GM18868 (cell line): ENCODE measurements at regions not wholly inside any gene's neighbourhood (a gene's known extent, or its start where the extent isn't known, plus 50 kb on each side); places are given as distances from the start of the nearest gene placed in this dataset.
"Not testable (repeated sequence)": the region's sequence is repeated elsewhere in the genome, so short reads cannot be mapped to it uniquely, and the experiment has no call there.

Experiments used
- ATAC-seq: cut with Tn5 transposase; IDR thresholded peaks from one replicate; pipeline ENCODE4 v1.9.1; 2021; ENCODE audit warnings: mild to moderate bottlenecking, moderate library complexity; ENCODE audit not compliant: unreplicated experiment

- no peak for ATAC-seq
These were observed 65.5 kb upstream of the OSMR start for GRCh38 chr5:38780316-38780715.

DNA sequence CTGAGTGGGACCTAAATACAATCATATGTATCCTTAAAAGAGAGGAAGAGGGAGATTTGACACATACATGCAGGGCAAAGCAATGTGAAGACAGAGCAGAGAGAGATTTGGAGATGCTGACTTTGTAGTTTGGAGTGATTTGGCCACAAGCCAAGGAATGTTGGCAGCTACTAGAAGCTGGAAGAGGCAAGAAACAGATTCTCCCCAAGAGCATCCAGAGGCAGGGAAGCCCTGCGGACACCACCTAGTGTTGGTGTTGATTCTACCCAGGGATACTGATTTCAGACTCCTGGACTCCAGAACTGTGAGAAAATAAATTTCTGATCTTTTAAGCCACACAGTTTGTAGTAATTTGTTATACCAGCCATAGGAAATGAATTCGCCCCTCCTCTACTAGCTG lies 64.9 kb upstream of the OSMR start:
- ATAC-seq: no peak

DNA sequence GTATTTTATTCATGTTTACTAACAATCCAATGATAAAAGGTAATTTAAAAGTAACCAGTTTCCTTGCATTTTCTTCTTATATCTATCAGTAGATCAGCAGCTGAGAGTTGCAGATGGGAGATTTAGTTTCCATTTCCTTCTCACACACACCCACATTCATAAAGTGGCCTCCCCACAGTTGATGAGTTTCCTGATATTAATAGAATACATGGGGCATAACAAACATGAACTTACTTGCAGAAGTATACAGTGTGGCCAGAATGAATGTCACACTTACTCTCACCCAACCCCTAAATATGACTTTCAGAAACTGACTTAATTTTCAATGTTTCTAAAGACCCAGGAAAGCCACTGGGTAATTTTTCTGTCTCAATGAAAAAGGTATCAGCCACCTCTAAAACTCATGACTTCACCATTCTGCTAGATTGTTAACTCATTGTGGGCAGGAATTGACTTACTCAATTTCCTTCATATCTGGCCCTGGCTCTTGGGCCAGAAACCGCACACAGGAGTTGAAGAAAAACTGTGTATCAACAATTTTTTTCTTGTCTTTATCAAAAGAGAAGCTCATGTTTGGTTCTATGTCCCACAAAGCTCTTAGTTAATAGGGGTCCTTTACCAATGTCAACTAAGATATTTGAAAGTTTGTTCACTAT lies 63.5 kb upstream of the OSMR start:
- no peak for ATAC-seq

GRCh38 chr5:38783011-38783561 lies 62.7 kb upstream of the OSMR start:
- ATAC-seq: no peak

DNA sequence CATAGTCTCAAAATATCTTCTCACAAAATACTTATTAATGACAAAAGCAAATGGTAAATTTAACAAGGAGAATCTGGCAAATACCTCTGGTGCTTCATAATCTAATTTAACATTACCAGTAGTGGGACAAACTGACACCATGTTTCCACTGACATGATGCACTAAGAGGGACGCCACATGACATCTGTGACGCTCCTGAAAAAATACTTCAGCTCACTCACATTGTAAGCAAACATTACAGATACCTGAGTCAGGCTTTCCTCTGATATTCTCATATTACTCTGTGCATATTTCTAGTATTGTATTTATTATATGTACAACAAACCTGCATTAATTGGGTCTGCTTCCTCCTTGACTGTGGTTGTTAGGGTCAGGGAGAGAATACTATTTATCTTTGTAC lies 56.7 kb upstream of the OSMR start:
- no peak for ATAC-seq

- no peak for ATAC-seq
These were observed 56.0 kb upstream of the OSMR start for GRCh38 chr5:38789777-38790176.

GRCh38 chr5:38790268-38790667 lies 55.5 kb upstream of the OSMR start:
- ATAC-seq: no peak

GRCh38 chr5:38790891-38791290 lies 54.9 kb upstream of the OSMR start:
- ATAC-seq: no peak

DNA sequence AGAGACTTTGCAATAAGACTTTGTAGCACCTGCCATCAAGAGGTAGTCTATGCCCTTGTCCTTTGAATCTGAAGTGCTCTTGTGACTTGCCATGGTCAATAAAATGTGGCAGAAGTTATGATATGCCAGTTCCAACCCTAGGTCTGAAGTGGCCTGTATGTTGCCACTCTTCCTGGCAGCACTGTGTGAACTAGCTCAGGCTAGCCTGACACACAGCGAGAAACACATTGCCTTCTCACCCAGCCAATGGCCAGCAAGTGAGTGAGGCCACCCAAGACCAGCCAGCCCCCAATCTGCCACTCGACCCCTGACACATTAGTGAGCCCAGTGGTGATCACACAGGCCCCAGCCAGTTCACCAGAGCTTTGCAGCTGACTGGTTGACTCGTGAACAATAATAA lies 52.7 kb upstream of the OSMR start:
- no peak for ATAC-seq

- ATAC-seq: not testable (repeated sequence)
These were observed 51.8 kb upstream of the OSMR start for GRCh38 chr5:38794037-38794436.

- no peak for ATAC-seq
These were observed 50.8 kb upstream of the OSMR start for GRCh38 chr5:38794986-38795385.

- ATAC-seq: no peak
These were observed 49.6 kb upstream of the OSMR start for GRCh38 chr5:38795986-38796741.
